GM19324 (cell line): ENCODE measurements at regions not wholly inside any gene's neighbourhood (a gene's known extent, or its start where the extent isn't known, plus 50 kb on each side); places are given as distances from the start of the nearest gene placed in this dataset.
"Not testable (repeated sequence)": the region's sequence is repeated elsewhere in the genome, so short reads cannot be mapped to it uniquely, and the experiment has no call there.

ENCODE experiments used
- ATAC-seq: cut with Tn5 transposase; IDR thresholded peaks from one replicate; pipeline ENCODE4 v1.9.1; 2021; ENCODE audit warnings: mild to moderate bottlenecking, moderate library complexity; ENCODE audit not compliant: unreplicated experiment, low FRiP score

- ATAC-seq, result no peak
These were observed 190.8 kb upstream of the TMEM196 start for GRCh38 chr7:19964246-19964645.

GRCh38 chr7:19963695-19964094 is 190.3 kb upstream of the TMEM196 start:
- no peak for ATAC-seq

- no peak for ATAC-seq
These were observed 185.0 kb upstream of the TMEM196 start for GRCh38 chr7:19958309-19958896.

GRCh38 chr7:19957664-19958063 is 184.2 kb upstream of the TMEM196 start:
- ATAC-seq, result no peak

DNA sequence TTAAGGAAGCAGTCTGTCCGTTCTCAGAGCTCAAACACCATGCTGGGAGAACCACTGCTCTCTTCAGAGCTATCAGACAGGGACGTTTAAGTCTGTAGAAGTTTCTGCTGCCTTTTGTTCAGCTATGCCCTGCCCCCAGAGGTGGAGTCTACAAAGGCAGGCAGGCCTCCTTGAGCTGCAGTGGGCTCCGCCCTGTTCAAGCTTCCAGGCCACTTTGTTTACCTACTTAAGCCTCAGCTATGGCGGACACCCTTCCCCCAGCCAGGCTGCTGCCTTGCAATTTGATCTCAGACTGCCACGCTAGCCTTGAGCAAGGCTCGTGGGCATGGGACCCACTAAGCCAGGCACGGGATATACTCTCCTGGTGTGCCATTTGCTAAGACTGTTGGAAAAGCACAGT is 180.7 kb upstream of the TMEM196 start:
- ATAC-seq, result not testable (repeated sequence)

GRCh38 chr7:19953411-19953810 is 180.0 kb upstream of the TMEM196 start:
- ATAC-seq, result not testable (repeated sequence)

DNA sequence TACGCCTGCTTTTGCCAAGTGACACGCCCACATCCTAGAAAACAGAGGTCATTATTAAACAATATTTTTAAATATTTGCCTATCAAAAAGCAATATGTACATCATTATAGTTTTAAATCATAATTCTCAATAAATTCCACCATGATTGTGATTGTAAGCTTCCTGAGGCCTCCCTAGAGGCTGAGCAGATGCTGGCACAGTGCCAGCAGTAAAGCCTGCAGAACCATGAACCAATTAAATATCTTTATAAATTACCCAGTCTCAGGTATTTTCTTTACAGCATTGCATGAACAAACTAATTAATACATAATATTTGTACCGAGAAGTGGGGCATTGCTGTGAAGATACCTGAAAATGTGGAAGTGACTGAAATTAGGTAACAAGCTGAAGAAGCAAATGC is 174.7 kb upstream of the TMEM196 start:
- no peak for ATAC-seq

DNA sequence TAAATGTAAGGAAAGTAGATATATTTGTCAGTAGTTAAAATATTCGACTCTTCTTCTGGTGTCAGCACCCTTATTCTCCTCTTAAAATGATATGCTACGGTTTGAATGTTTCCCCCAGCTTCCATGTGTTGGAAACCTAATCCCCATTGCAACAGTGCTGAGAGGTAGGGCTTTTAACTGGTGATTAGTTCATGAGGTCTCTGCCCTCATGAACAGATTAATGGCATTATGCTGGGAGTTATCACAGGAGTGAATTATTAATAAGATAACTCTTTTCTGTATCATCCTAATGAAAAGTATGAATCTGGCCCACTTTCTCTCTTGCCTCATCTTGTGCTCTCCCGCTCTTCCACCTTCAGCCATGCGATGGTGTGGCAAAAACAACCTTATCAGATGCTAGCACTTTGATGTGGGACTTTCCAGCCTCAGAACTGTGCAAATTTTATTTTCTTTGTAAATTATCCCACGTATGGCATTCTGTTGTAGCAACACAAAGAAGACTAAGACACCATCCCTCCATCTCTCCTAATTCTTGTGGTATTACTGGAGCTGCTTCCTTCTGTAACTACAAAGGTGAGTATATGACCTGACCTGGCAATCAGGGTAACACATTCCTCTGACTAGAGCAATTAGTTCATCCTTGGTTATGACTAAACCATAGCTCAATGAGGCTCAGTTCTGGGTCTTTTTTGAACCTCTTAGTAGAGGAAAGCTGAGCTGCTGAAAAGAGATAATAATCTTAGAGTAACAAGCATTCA is 171.1 kb upstream of the TMEM196 start:
- no peak for ATAC-seq

GRCh38 chr7:19939746-19940145 is 166.3 kb upstream of the TMEM196 start:
- ATAC-seq, result no peak

DNA sequence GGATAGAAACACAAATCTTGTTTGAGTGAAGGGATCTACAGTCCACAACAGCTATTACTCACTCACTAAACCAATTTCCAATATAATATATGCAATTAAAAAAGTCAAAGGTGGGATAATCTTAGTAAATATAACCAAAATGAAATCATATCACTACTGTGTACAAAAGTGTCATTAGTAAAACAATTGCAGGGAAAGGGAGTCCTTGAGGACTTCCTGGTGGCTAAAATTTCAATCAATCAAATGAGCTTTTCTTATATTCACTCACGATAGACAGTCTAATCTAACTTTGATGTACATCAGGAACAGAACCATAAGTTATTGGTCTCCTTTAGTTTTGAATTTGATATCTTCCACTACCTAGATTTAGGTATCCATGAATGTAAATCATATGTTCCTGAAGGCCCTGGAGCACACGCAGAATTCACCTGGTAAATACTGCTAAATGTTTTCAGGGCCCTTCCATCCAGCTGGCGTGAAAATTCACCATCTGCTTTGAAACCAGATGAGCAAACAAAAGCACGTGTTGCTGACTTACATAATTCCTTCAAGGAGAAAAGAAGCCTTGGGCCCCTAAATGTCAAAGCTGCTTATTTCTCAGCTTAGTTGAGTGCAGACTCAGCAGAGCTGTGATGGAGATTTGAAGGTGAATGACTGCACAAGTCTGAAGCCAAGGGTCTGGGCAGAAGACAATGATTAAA is 159.3 kb upstream of the TMEM196 start:
- no peak for ATAC-seq

GRCh38 chr7:19930851-19931250 is 157.4 kb upstream of the TMEM196 start:
- ATAC-seq, result no peak

DNA sequence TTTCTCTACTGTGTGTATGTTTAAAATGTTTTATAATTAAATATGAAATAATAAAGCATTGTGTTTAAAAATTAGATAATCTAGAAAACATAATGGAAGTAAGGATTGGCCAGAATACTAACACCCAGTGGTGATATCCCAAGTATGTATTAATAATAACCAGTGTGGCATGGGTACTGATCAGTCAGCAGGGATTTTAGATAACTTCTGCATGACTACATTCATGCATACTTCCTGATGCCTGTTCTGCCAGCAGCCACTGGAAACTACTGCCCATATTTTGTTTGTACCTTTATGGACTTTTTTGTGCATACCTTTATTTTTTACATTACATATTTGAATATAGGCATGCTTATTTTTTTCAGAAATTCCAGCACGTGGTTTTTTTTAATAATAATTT is 156.6 kb upstream of the TMEM196 start:
- ATAC-seq, result no peak

DNA sequence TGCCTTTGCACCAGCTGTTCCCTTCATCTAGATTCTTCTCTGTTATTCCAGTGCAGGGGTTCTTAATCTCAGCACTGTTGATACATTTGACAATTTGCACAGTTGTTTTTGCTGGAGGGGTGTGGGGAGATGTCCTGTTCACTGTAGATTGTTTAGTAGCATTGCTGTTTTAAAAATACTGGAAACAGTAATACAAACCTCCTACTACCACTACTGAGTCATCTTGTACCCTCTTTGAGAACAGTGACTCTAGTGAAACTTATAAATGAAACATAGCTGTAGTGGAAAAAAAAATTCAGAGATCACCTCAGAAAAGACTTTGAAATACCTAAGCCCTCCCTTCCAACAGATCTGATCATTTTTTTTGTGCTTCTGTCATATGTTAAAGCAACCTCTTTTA is 154.8 kb upstream of the TMEM196 start:
- no peak for ATAC-seq

DNA sequence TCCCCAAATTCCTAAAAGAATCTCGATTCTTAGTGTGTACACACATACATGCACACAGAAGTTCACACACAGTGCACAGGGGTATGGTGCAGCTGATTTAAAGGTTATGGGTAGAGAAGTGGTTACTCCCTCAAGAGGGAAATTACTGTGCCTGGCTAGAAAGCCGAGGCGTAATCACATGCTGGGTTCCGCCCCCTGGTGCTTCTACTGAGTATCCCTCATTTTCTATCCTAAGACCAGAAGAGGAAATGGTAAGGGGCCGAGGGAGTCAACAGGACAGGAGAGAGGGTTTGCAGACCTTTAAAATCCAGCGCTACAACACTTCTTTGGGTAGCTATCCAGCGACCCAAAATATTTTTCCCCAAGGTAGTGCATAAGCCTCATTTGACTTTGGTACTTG is 147.3 kb upstream of the TMEM196 start:
- no peak for ATAC-seq

DNA sequence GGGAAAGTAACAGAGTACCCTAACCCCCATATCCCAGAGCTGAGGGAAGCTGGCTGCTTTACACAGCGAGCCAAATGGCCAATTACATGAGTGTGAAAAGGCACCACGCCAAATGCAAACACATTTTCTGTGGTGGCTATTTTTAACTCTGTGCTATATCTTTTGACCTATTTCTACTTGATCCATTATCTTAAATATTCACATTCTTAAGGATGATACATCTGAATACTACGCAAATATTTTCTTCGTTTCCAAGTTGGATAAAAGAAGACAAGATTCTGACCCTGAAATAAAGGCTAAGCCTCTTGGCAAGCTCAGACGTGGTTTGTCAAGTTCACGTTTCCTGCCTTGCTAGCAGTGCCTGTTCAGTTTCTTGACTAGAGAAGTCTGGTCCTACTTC is 146.7 kb upstream of the TMEM196 start:
- no peak for ATAC-seq

DNA sequence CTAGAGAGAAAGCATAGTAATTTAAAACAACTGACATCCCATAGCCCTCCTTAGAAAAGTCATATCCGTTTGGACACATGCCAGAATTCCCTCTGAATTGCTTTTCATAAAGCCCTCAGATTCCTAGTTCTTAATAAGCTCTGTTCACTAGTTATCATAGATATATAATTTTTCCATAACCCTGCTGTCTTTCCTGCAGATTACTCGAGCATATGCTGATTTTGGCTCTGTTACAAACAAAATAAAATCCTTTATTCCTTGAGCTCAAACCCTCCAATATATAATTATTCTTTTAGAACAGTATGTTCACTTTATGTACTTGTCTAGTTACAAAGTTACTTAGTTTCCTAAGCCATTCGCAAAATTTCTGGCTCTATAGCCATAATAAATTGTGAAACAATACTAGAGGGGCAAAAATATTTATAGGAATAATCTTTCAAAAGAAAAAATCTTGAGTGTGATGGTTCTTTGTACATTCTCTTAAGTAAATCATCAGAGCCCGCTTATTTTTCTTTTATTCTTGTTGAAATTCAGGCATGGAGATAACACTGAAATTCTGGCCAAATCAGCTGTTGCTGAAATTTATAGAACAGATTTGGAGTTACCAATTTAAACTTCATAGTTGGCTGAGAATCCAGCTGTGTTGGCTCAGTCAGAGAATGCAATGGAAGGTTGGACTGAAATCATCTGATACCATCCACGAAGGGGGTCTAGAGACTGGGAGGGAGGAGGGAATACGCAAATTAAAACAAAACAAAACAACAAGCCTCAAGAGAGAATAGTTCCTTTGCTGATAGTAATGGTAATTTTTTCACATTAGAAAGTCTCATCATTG is 146.1 kb upstream of the TMEM196 start:
- no peak for ATAC-seq

- no peak for ATAC-seq
These were observed 142.6 kb upstream of the TMEM196 start for GRCh38 chr7:19916046-19916445.

DNA sequence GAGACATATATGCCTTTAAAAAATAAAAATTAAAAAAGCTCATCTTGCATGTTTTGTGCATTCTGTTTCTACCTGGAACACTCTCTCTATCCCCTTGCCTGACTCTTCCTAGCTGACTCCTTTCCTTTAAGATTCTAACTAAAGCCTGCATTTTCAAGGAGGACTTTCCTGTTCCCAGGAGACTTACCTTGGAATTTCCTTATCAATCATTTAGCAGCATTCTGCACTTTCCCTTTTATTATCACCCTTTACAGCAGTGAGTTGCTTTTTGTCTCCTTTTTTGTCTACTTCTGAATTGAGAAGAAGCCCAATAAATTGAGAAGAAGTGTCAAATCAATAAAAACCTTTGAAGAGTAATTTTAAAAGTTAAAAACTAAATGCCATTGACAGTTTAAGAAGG is 142.2 kb upstream of the TMEM196 start:
- no peak for ATAC-seq

GRCh38 chr7:19914866-19915265 is 141.4 kb upstream of the TMEM196 start:
- no peak for ATAC-seq

DNA sequence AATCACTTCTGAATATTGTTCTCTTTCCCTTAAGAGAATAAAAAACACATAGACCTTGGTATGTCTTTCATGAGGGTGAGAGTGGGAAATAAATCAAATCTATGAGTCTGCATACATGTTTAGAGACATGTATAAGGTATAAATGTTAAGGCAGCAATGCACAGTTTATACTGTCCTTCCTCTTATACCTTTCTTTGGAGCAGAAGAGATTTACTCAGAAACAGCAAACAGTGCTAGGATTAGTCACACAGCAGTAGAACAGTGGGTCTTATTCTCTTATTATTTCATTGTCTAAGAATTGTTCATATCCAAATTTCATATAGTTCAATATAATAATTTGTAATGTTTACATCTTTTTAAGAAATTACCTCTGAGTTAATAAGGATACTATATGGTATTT is 126.7 kb upstream of the TMEM196 start:
- no peak for ATAC-seq

DNA sequence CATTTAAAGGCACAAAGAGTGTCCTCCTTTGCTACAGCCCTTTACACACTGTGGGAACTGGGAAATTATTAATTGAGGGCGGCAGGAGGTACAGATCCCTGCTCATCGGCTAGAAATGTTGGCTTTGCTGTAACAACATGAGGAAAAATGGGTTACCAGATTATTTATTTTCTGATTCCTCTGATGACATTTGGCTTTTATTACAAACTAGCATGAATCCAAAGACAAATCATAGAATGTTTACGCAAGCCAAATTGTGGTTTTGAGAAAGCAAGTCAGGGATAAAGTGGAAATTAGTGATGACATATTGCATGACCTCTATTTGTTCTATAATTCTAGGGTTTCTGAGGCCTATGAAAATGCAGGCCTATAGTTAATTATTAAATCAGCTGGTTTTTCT is 126.1 kb upstream of the TMEM196 start:
- ATAC-seq, result no peak
